DMS153 treated with DMSO at 0.1 percent for 48 hours (cell line): ENCODE measurements at regions not wholly inside any gene's neighbourhood (a gene's known extent, or its start where the extent isn't known, plus 50 kb on each side); places are given as distances from the start of the nearest gene placed in this dataset.
A peak's percentile ranks its signal among the peaks of the same experiment; 100 is the strongest.

Experiments
- DNase-seq: peaks from one replicate; lab custom pipeline; 2025; ENCODE audit not compliant: unreplicated experiment; lab: John Stamatoyannopoulos, UW

GRCh38 chr4:108369035-108369655 lies 200.4 kb upstream of the LEF1 start:
- DNase-seq = no peak

GRCh38 chr4:108367751-108368150 lies 199.0 kb upstream of the LEF1 start:
- no peak for DNase-seq

- no peak for DNase-seq
These were observed 198.0 kb upstream of the LEF1 start for GRCh38 chr4:108366716-108367115.

GRCh38 chr4:108365551-108365950 lies 196.8 kb upstream of the LEF1 start:
- DNase-seq = no peak

GRCh38 chr4:108361886-108362285 lies 193.2 kb upstream of the LEF1 start:
- DNase-seq = no peak

GRCh38 chr4:108361446-108361820 lies 192.7 kb upstream of the LEF1 start:
- DNase-seq = no peak

- DNase-seq = no peak
These were observed 192.2 kb upstream of the LEF1 start for GRCh38 chr4:108360754-108361445.

- DNase-seq = no peak
These were observed 191.4 kb upstream of the LEF1 start for GRCh38 chr4:108359986-108360681.

- DNase-seq = no peak
These were observed 190.6 kb upstream of the LEF1 start for GRCh38 chr4:108359130-108359985.

GRCh38 chr4:108355902-108356535 lies 187.3 kb upstream of the LEF1 start:
- no peak for DNase-seq

- no peak for DNase-seq
These were observed 186.6 kb upstream of the LEF1 start for GRCh38 chr4:108355186-108355901.

- peak; percentile 40 for DNase-seq
These were observed 184.1 kb upstream of the LEF1 start for GRCh38 chr4:108352664-108353308.

- no peak for DNase-seq
These were observed 183.1 kb upstream of the LEF1 start for GRCh38 chr4:108351791-108352190.

- DNase-seq = no peak
These were observed 181.6 kb upstream of the LEF1 start for GRCh38 chr4:108350332-108350731.

- DNase-seq = no peak
These were observed 178.1 kb upstream of the LEF1 start for GRCh38 chr4:108346818-108347210.

GRCh38 chr4:108345862-108346817 lies 177.4 kb upstream of the LEF1 start:
- no peak for DNase-seq

- no peak for DNase-seq
These were observed 173.7 kb upstream of the LEF1 start for GRCh38 chr4:108342325-108342970.

- no peak for DNase-seq
These were observed 169.2 kb upstream of the LEF1 start for GRCh38 chr4:108337923-108338322.
